GM12878 (cell line): ENCODE measurements at regions not wholly inside any gene's neighbourhood (a gene's known extent, or its start where the extent isn't known, plus 50 kb on each side); places are given as distances from the start of the nearest gene placed in this dataset.

Source experiments
- ATAC-seq: fragments of 200-7000 bp; cut with Tn5 transposase; 3 replicates; pipeline ENCODE4 v1.9.1; 2020; ENCODE audit warnings: mild to moderate bottlenecking, moderate library complexity
- BruUV-seq: library from RNA; stranded (reverse); fragments of 400-500 nt; replicated peaks from 2 replicates; lab custom pipeline; 2021; lab: Mats Ljungman, UMichigan
- CTCF ChIA-PET: fragments of 300-600 bp; sonication (Branson Sonifier 250); formaldehyde crosslinking; extraction: SDS; loops from one replicate; lab custom pipeline; 2021; ENCODE audit warnings: inconsistent platforms; lab: Yijun Ruan, JAX
- POLR2A ChIA-PET: fragments of 350-600 bp; formaldehyde crosslinking; extraction: SDS; loops from one replicate; lab custom pipeline; 2021; ENCODE audit warnings: inconsistent platforms; lab: Charles Lee
- RAD21 ChIA-PET: fragments of 300-600 bp; sonication (Branson Sonifier 250); formaldehyde crosslinking; loops from one replicate; lab custom pipeline; 2023; ENCODE audit warnings: antibody characterized with exemption; ENCODE audit not compliant: unreplicated experiment; lab: Charles Lee
- SMC1A ChIA-PET: fragments of 300-600 bp; sonication (Branson Sonifier 250); formaldehyde crosslinking; loops from one replicate; lab custom pipeline; 2023; ENCODE audit not compliant: unreplicated experiment, uncharacterized antibody; lab: Charles Lee
- DNase-seq: peaks from one replicate; pipeline ENCODE4 v3.0.0-alpha.2; 2011; ENCODE audit warnings: low read depth, low spot score
- FAIRE-seq: peaks from 3 replicates; lab custom pipeline; 2011; peaks lifted over from hg19 to GRCh38; lab: Jason Lieb, UNC
- H2AFZ ChIP-seq: 2 replicates; pipeline ENCODE4 v1.6.0; 2011; ENCODE audit warnings: low read depth, low read length, control low read depth; ENCODE audit not compliant: control insufficient read depth
- H3K27ac ChIP-seq: 2 replicates; pipeline ENCODE4 v1.5.1; 2011; ENCODE audit warnings: control low read depth; ENCODE audit not compliant: control insufficient read depth, insufficient read depth
- H3K27me3 ChIP-seq, 2 experiments: replicated peaks in 1 of 2; 2 replicates each; pipeline versions ENCODE4 v1.6.0 to v1.6.1; 2011; ENCODE audit warnings: low read length in 1 of 2; ENCODE audit not compliant: control insufficient read depth in 2 of 2, insufficient read depth in 2 of 2
- H3K36me3 ChIP-seq, 2 experiments: 2 replicates each; pipeline ENCODE4 v1.5.1; 2011; ENCODE audit warnings: low read length in 1 of 2; ENCODE audit not compliant: control insufficient read depth in 2 of 2, insufficient read depth in 2 of 2
- H3K4me1 ChIP-seq: 2 replicates; pipeline ENCODE4 v1.6.1; 2011; ENCODE audit warnings: mild to moderate bottlenecking, low read length, moderate library complexity, mixed read lengths; ENCODE audit not compliant: control insufficient read depth, insufficient read depth
- H3K4me2 ChIP-seq: 2 replicates; pipeline ENCODE4 v1.6.0; 2011; ENCODE audit warnings: control low read depth; ENCODE audit not compliant: control insufficient read depth, insufficient read depth
- H3K4me3 ChIP-seq: fragments of 200-600 bp; sonication (generic); 2 replicates; pipeline ENCODE4 v1.5.1; 2016
- H3K79me2 ChIP-seq: 2 replicates; pipeline ENCODE4 v1.6.0; 2011; ENCODE audit warnings: low read length; ENCODE audit not compliant: control insufficient read depth, insufficient read depth
- H3K9ac ChIP-seq: 2 replicates; pipeline ENCODE4 v1.8.0; 2011; ENCODE audit warnings: low read length, control low read depth, mixed read lengths; ENCODE audit not compliant: control insufficient read depth, insufficient read depth
- H3K9me3 ChIP-seq: replicated peaks from 3 replicates; pipeline ENCODE4 v1.5.1; 2011; ENCODE audit warnings: mild to moderate bottlenecking, low read length; ENCODE audit not compliant: control insufficient read depth, insufficient read depth
- H4K20me1 ChIP-seq: 2 replicates; pipeline ENCODE4 v1.6.0; 2011; ENCODE audit not compliant: control insufficient read depth, insufficient read depth
- ATF7 ChIP-seq: fragments of 450-650 bp; IDR thresholded peaks from 2 replicates; pipeline ENCODE4 v1.6.1; 2016; ENCODE audit warnings: low read depth, mild to moderate bottlenecking
- BACH1 ChIP-seq: fragments of 450-650 bp; IDR thresholded peaks from 2 replicates; pipeline ENCODE4 v1.6.1; 2017; ENCODE audit warnings: mild to moderate bottlenecking, borderline replicate concordance
- CTCF ChIP-seq, 3 experiments: IDR thresholded peaks in 2 of 3; conservative IDR thresholded peaks in 1 of 3; 2 replicates each; pipeline ENCODE4 v1.5.1; 2011; ENCODE audit warnings: low read depth in 3 of 3, low read length in 3 of 3, mild to moderate bottlenecking in 3 of 3, control low read depth in 2 of 3, moderate library complexity in 2 of 3, inconsistent platforms in 1 of 3, mixed read lengths in 1 of 3; ENCODE audit not compliant: control insufficient read depth in 2 of 3, insufficient read depth in 1 of 3; ENCODE audit errors: extremely low read depth in 1 of 3
- E2F4 ChIP-seq: IDR thresholded peaks from 2 replicates; pipeline ENCODE4 v1.6.1; 2012; ENCODE audit warnings: low read depth, low read length, improper control_type of control experiment
- HCFC1 ChIP-seq: fragments of 150-350 bp; IDR thresholded peaks from 2 replicates; pipeline ENCODE4 v1.6.1; 2014; ENCODE audit warnings: low read length
- HSF1 ChIP-seq: fragments of 150-350 bp; IDR thresholded peaks from 2 replicates; pipeline ENCODE4 v1.6.1; 2014; ENCODE audit warnings: mild to moderate bottlenecking, low read depth, low read length
- IKZF1 ChIP-seq: fragments of 450-650 bp; conservative IDR thresholded peaks from 2 replicates; pipeline ENCODE4 v1.6.1; 2017; ENCODE audit warnings: antibody characterized with exemption, mild to moderate bottlenecking
- NFXL1 ChIP-seq: fragments of 450-650 bp; IDR thresholded peaks from 2 replicates; pipeline ENCODE4 v1.6.1; 2017; ENCODE audit warnings: antibody characterized with exemption, mild to moderate bottlenecking, borderline replicate concordance
- SIN3A ChIP-seq: IDR thresholded peaks from 2 replicates; pipeline ENCODE4 v1.6.1; 2012; ENCODE audit warnings: low read depth, low read length, improper control_type of control experiment
- SMAD1 ChIP-seq: fragments of 450-650 bp; IDR thresholded peaks from 2 replicates; pipeline ENCODE4 v1.6.1; 2018; ENCODE audit warnings: mild to moderate bottlenecking, low read depth; ENCODE audit not compliant: partially characterized antibody
- SUZ12 ChIP-seq: fragments of 200-600 bp; sonication (generic); IDR thresholded peaks from one replicate; pipeline ENCODE4 v1.6.1; 2018; ENCODE audit warnings: antibody characterized with exemption, mild to moderate bottlenecking; ENCODE audit not compliant: unreplicated experiment
- TCF3 ChIP-seq: IDR thresholded peaks from 2 replicates; pipeline ENCODE4 v1.6.1; 2012; ENCODE audit warnings: low read depth, mild to moderate bottlenecking, low read length, borderline replicate concordance; ENCODE audit not compliant: insufficient read depth
- USF1 ChIP-seq: IDR thresholded peaks from 2 replicates; pipeline ENCODE4 v1.6.1; 2011; ENCODE audit warnings: borderline replicate concordance, low read depth, mild to moderate bottlenecking, moderate library complexity, mixed read lengths, low read length; ENCODE audit not compliant: insufficient read depth; ENCODE audit errors: extremely low read length
- ZSCAN29 ChIP-seq: fragments of 450-650 bp; IDR thresholded peaks from 2 replicates; pipeline ENCODE4 v1.6.1; 2017; ENCODE audit warnings: mild to moderate bottlenecking, moderate library complexity
- in situ Hi-C: fragments of 300-500 bp; cut with MboI; formaldehyde crosslinking; loops from 9 replicates; pipeline ENCODE4 v1.14.3; 2018; ENCODE audit warnings: mixed read lengths
- intact Hi-C: fragments of 100-400 bp; cut with micrococcal nuclease; formaldehyde crosslinking; loops from one replicate; pipeline ENCODE4 v1.14.2; 2022; ENCODE audit not compliant: unreplicated experiment

- H3K4me3 ChIP-seq, result no peak overlapping the region
- no peak for TF ChIP-seq E2F4
- no peak for TF ChIP-seq ATF7
- no peak for TF ChIP-seq BACH1
- TF ChIP-seq HCFC1, result no peak
- TF ChIP-seq SUZ12, result no peak
- no peak for TF ChIP-seq NFXL1
- no peak for TF ChIP-seq SIN3A
- no peak for TF ChIP-seq ZSCAN29
- no peak for TF ChIP-seq USF1
- TF ChIP-seq IKZF1, result no peak
- no peak for TF ChIP-seq HSF1
- TF ChIP-seq SMAD1, result no peak
- TF ChIP-seq TCF3, result no peak
- TF ChIP-seq CTCF (IDR thresholded peaks at IDR 0.05 in 2 of 3, conservative IDR thresholded peaks at IDR 0.05 in 1 of 3; ENCODE audit: control insufficient read depth in 2 of 3, extremely low read depth in 1 of 3, insufficient read depth in 1 of 3, low read depth in 3 of 3, low read length in 3 of 3), result no peak
- BruUV-seq, result no TSS peak
- ChIA-PET CTCF (no interaction called here), POLR2A (no interaction called here), RAD21 (no interaction called here), SMC1A (no interaction called here)
- peaks cover 1% of the 10 kb centered on the region; the same call in 1 of the 3 replicates for H3K9me3 ChIP-seq
- H3K9ac ChIP-seq, result no peak overlapping the region
- no peaks in the 10 kb centered on the region for H3K79me2 ChIP-seq
- DNase-seq, result no peak
- H3K27ac ChIP-seq, result no peak overlapping the region
- no peaks in the 10 kb centered on the region for H3K27me3 ChIP-seq
- no peak for FAIRE-seq
- in situ Hi-C loops (no loop called here), intact Hi-C loops (no loop called here)
- no peaks in the 10 kb centered on the region for H3K4me1 ChIP-seq
- no peaks in the 10 kb centered on the region for H4K20me1 ChIP-seq
- H3K4me2 ChIP-seq, result no peak overlapping the region
- H2AFZ ChIP-seq, result no peak overlapping the region
- no peak for ATAC-seq
- H3K36me3 ChIP-seq, result no peaks in the 10 kb centered on the region
Measured at GRCh38 chr6:145159921-145160320, 575.4 kb downstream of the EPM2A start.
